ENCODE measurements at regions not wholly inside any gene's neighbourhood (a gene's known extent, or its start where the extent isn't known, plus 50 kb on each side); places are given as distances from the start of the nearest gene placed in this dataset.

DNA sequence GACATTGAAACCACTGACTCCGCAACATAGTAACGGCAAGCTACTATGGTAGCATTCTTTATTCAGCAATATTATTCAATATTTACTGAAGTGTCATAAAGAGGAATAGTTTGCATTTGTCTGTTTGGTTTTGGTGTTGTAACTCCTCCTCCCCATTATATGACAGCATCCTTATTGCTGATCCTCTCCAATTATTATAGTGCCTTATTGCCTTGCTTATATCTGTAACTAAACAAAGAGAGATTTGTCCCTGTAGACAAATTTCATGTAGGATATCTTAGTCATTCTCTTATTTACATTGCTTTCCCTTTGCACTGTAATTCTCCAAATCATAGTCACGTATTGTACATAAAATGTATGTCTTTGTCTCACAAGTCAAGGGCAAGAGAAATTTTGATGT, 1041.2 kb upstream of the ZEB2 start:
- FAIRE-seq (no peak), DNase-seq (ENCODE audit: low read depth) (no peak)
- Histone ChIP-seq H3K27me3 (ENCODE audit: insufficient read depth, low read length) (no peaks in the 10 kb centered on the region), H3K27ac (ENCODE audit: low read depth, low read length) (no peak overlapping the region), H3K9ac (ENCODE audit: low read length) (no peak overlapping the region), H3K4me3 (ENCODE audit: insufficient read depth, low read depth, low read length) (no peak overlapping the region), H3K36me3 (ENCODE audit: insufficient read depth, low read length) (no peaks in the 10 kb centered on the region), H2AFZ (ENCODE audit: low read depth, low read length) (no peak overlapping the region), H4K20me1 (ENCODE audit: insufficient read depth, low read length) (no peaks in the 10 kb centered on the region), H3K4me2 (ENCODE audit: low read length) (no peak overlapping the region), H3K79me2 (ENCODE audit: insufficient read depth, low read length) (no peaks in the 10 kb centered on the region), H3K4me1 (ENCODE audit: insufficient read depth, low read length) (no peaks in the 10 kb centered on the region), H3K9me3 (ENCODE audit: insufficient read depth, low read depth, low read length) (no peaks in the 10 kb centered on the region)
- H3K4me1 Mint-ChIP-seq (ENCODE audit: low read depth, unreplicated experiment): no peaks in the 10 kb centered on the region
- TF ChIP-seq CTCF (IDR thresholded peaks at IDR 0.05; ENCODE audit: insufficient read depth, low read depth, low read length) (no peak), EZH2 (IDR thresholded peaks at IDR 0.05; ENCODE audit: insufficient read depth, low read length) (no peak)
- no peaks in the 10 kb centered on the region for H3K9me3 Mint-ChIP-seq (ENCODE audit: unreplicated experiment)
- no peaks in the 10 kb centered on the region for H3K36me3 Mint-ChIP-seq (ENCODE audit: low read depth, unreplicated experiment)
- H3K27ac Mint-ChIP-seq (ENCODE audit: unreplicated experiment): no peak overlapping the region
- no peak overlapping the region for H3K4me3 Mint-ChIP-seq (ENCODE audit: unreplicated experiment)
- H3K27me3 Mint-ChIP-seq (ENCODE audit: low read depth, unreplicated experiment): no peaks in the 10 kb centered on the region

GRCh38 chr2:145558617-145559350, 1038.9 kb upstream of the ZEB2 start:
- H3K79me2 ChIP-seq (ENCODE audit: insufficient read depth, low read length): no peaks in the 10 kb centered on the region
- TF ChIP-seq CTCF (IDR thresholded peaks at IDR 0.05; ENCODE audit: insufficient read depth, low read depth, low read length): no peak
- TF ChIP-seq EZH2 (IDR thresholded peaks at IDR 0.05; ENCODE audit: insufficient read depth, low read length): no peak
- H4K20me1 ChIP-seq (ENCODE audit: insufficient read depth, low read length): no peaks in the 10 kb centered on the region
- H3K27me3 ChIP-seq (ENCODE audit: insufficient read depth, low read length): no peaks in the 10 kb centered on the region
- H3K4me3 ChIP-seq (ENCODE audit: insufficient read depth, low read depth, low read length): no peak overlapping the region
- H3K4me1 ChIP-seq (ENCODE audit: insufficient read depth, low read length): no peaks in the 10 kb centered on the region
- H3K4me3 Mint-ChIP-seq (ENCODE audit: unreplicated experiment): no peak overlapping the region
- no peak overlapping the region for H3K4me2 ChIP-seq (ENCODE audit: low read length)
- no peak overlapping the region for H2AFZ ChIP-seq (ENCODE audit: low read depth, low read length)
- H3K9me3 ChIP-seq (ENCODE audit: insufficient read depth, low read depth, low read length): no peaks in the 10 kb centered on the region
- no peaks in the 10 kb centered on the region for H3K36me3 ChIP-seq (ENCODE audit: insufficient read depth, low read length)
- no peak overlapping the region for H3K9ac ChIP-seq (ENCODE audit: low read length)
- H3K27ac ChIP-seq (ENCODE audit: low read depth, low read length): no peak overlapping the region
- peak; percentile 26 for DNase-seq (ENCODE audit: low read depth)
- no peaks in the 10 kb centered on the region for H3K9me3 Mint-ChIP-seq (ENCODE audit: unreplicated experiment)
- H3K4me1 Mint-ChIP-seq (ENCODE audit: low read depth, unreplicated experiment): no peaks in the 10 kb centered on the region
- H3K27me3 Mint-ChIP-seq (ENCODE audit: low read depth, unreplicated experiment): no peaks in the 10 kb centered on the region
- no peak overlapping the region for H3K27ac Mint-ChIP-seq (ENCODE audit: unreplicated experiment)
- no peak for FAIRE-seq
- H3K36me3 Mint-ChIP-seq (ENCODE audit: low read depth, unreplicated experiment): no peaks in the 10 kb centered on the region

- H3K36me3 Mint-ChIP-seq (ENCODE audit: low read depth, unreplicated experiment): no peaks in the 10 kb centered on the region
- H3K27me3 Mint-ChIP-seq (ENCODE audit: low read depth, unreplicated experiment): no peaks in the 10 kb centered on the region
- no peaks in the 10 kb centered on the region for H3K9me3 Mint-ChIP-seq (ENCODE audit: unreplicated experiment)
- Histone ChIP-seq H3K27me3 (ENCODE audit: insufficient read depth, low read length) (no peaks in the 10 kb centered on the region), H3K9ac (ENCODE audit: low read length) (no peak overlapping the region), H3K27ac (ENCODE audit: low read depth, low read length) (no peak overlapping the region), H2AFZ (ENCODE audit: low read depth, low read length) (no peak overlapping the region), H3K36me3 (ENCODE audit: insufficient read depth, low read length) (no peaks in the 10 kb centered on the region), H4K20me1 (ENCODE audit: insufficient read depth, low read length) (no peaks in the 10 kb centered on the region), H3K9me3 (ENCODE audit: insufficient read depth, low read depth, low read length) (no peaks in the 10 kb centered on the region), H3K79me2 (ENCODE audit: insufficient read depth, low read length) (no peaks in the 10 kb centered on the region), H3K4me3 (ENCODE audit: insufficient read depth, low read depth, low read length) (no peak overlapping the region), H3K4me1 (ENCODE audit: insufficient read depth, low read length) (no peaks in the 10 kb centered on the region), H3K4me2 (ENCODE audit: low read length) (no peak overlapping the region)
- no peak overlapping the region for H3K27ac Mint-ChIP-seq (ENCODE audit: unreplicated experiment)
- TF ChIP-seq EZH2 (IDR thresholded peaks at IDR 0.05; ENCODE audit: insufficient read depth, low read length): no peak
- no peak for TF ChIP-seq CTCF (IDR thresholded peaks at IDR 0.05; ENCODE audit: insufficient read depth, low read depth, low read length)
- no peak for DNase-seq (ENCODE audit: low read depth)
- H3K4me1 Mint-ChIP-seq (ENCODE audit: low read depth, unreplicated experiment): no peaks in the 10 kb centered on the region
- no peak overlapping the region for H3K4me3 Mint-ChIP-seq (ENCODE audit: unreplicated experiment)
- FAIRE-seq: no peak
Measured at GRCh38 chr2:145555360-145555759, 1035.4 kb upstream of the ZEB2 start.

All from astrocyte (in vitro differentiated cells and primary cell).